ENCODE measurements at regions not wholly inside any gene's neighbourhood (a gene's known extent, or its start where the extent isn't known, plus 50 kb on each side); places are given as distances from the start of the nearest gene placed in this dataset.

GRCh38 chr5:155594270-155594669 is 580.7 kb downstream of the KIF4B start:
- Histone ChIP-seq H3K36me3 (no peaks in the 10 kb centered on the region), H3K27me3 (no peaks in the 10 kb centered on the region), H3K27ac (no peak overlapping the region), H3K4me3 (no peak overlapping the region), H3K4me1 (no peaks in the 10 kb centered on the region), H3K9me3 (no peaks in the 10 kb centered on the region)
- 13 to 43% (median 30%) methylated on average over 1 of the region's 1 CpG for WGBS, 4 donors
- intact Hi-C loops (cut with DNase I): no loop called here
- DNase-seq: no peak
- TF ChIP-seq CTCF (IDR thresholded peaks at IDR 0.05) (no peak), POLR2A (IDR thresholded peaks at IDR 0.05) (no peak)
- ATAC-seq: no peak

- intact Hi-C loops (cut with DNase I): no loop called here
- no peaks in the 10 kb centered on the region for H3K9me3 ChIP-seq
- TF ChIP-seq CTCF (IDR thresholded peaks at IDR 0.05) (no peak), POLR2A (IDR thresholded peaks at IDR 0.05) (no peak)
- WGBS, 4 donors: 81 to 94% (median 89%) methylated on average over 2 of the region's 2 CpGs
- H3K27ac ChIP-seq: no peak overlapping the region
- no peaks in the 10 kb centered on the region for H3K27me3 ChIP-seq
- no peak for ATAC-seq
- no peaks in the 10 kb centered on the region for H3K4me1 ChIP-seq
- DNase-seq: no peak
- H3K36me3 ChIP-seq: no peaks in the 10 kb centered on the region
- H3K4me3 ChIP-seq: no peak overlapping the region
Observed at GRCh38 chr5:155595791-155596190, 582.2 kb downstream of the KIF4B start.

GRCh38 chr5:155598552-155598951 is 585.0 kb downstream of the KIF4B start:
- Histone ChIP-seq H3K4me1 (no peaks in the 10 kb centered on the region), H3K4me3 (no peak overlapping the region), H3K9me3 (no peaks in the 10 kb centered on the region), H3K36me3 (no peaks in the 10 kb centered on the region), H3K27ac (no peak overlapping the region), H3K27me3 (no peaks in the 10 kb centered on the region)
- 75 to 83% (median 78%) methylated on average over 4 of the region's 4 CpGs for WGBS, 4 donors
- TF ChIP-seq POLR2A (IDR thresholded peaks at IDR 0.05) (no peak), CTCF (IDR thresholded peaks at IDR 0.05) (no peak)
- DNase-seq: no peak
- intact Hi-C loops (cut with DNase I): no loop called here
- no peak for ATAC-seq

GRCh38 chr5:155605920-155606319 is 592.4 kb downstream of the KIF4B start:
- peaks cover 0 to 10% (median 0%) of the 10 kb centered on the region in 12 donors for H3K9me3 ChIP-seq

More at GRCh38 chr5:155605920-155606319, 592.4 kb downstream of the KIF4B start:
- 60 to 91% (median 74%) methylated on average over 1 of the region's 1 CpG for WGBS, 4 donors
- DNase-seq: no peak
- Histone ChIP-seq H3K27me3 (no peaks in the 10 kb centered on the region), H3K4me3 (no peak overlapping the region), H3K4me1 (no peaks in the 10 kb centered on the region), H3K27ac (no peak overlapping the region), H3K36me3 (no peaks in the 10 kb centered on the region)
- intact Hi-C loops (cut with DNase I): no loop called here
- no peak for ATAC-seq
- no peak for TF ChIP-seq POLR2A (IDR thresholded peaks at IDR 0.05)
- no peak for TF ChIP-seq CTCF (IDR thresholded peaks at IDR 0.05)
